Motor neuron (in vitro differentiated cells): ENCODE measurements at regions not wholly inside any gene's neighbourhood (a gene's known extent, or its start where the extent isn't known, plus 50 kb on each side); places are given as distances from the start of the nearest gene placed in this dataset.

Experiments used
- ATAC-seq, 8 experiments: fragments of 200-7000 bp; cut with Tn5 transposase; replicated peaks in 6 of 8; 2 replicates each; pipeline ENCODE4 v1.8.0; 2021; ENCODE audit warnings: mild to moderate bottlenecking in 8 of 8, moderate library complexity in 8 of 8
- H3K27ac ChIP-seq, 2 donors: fragments of 250-450 bp; sonication (Bioruptor Pico); 2 replicates each; pipeline ENCODE4 v1.9.0; 2021; ENCODE audit warnings: antibody characterized with exemption in 2 of 2, mild to moderate bottlenecking in 2 of 2, moderate library complexity in 1 of 2
- H3K4me1 ChIP-seq, 2 donors: fragments of 250-450 bp; sonication (Bioruptor Pico); replicated peaks in 1 of 2; 2 replicates each; pipeline ENCODE4 v1.6.1; 2021; ENCODE audit warnings: antibody characterized with exemption in 2 of 2, mild to moderate bottlenecking in 2 of 2, moderate library complexity in 1 of 2
- H3K4me3 ChIP-seq, 5 donors: fragments of 250-450 bp; sonication (Bioruptor Pico); 2 replicates each; pipeline ENCODE4 v1.9.0; 2021; ENCODE audit warnings: antibody characterized with exemption in 5 of 5, mild to moderate bottlenecking in 5 of 5, moderate library complexity in 4 of 5
- WGBS, 10 experiments: fragments of 450-650 bp; shearing (Covaris generic); methylation state at CpG; one replicate each; pipeline ENCODE4 v1.0.0; 2022; 5-methylcytosine and 5-hydroxymethylcytosine counted together
- in situ Hi-C, 9 experiments: fragments of 400-800 bp; cut with MboI; loops; one replicate each; pipeline ENCODE4 v1.15.0; 2021; ENCODE audit warnings: low sequenced_read_pairs in 9 of 9, low pct_unique_long_range_greater_than_20kb in 2 of 9; ENCODE audit not compliant: unreplicated experiment in 9 of 9

DNA sequence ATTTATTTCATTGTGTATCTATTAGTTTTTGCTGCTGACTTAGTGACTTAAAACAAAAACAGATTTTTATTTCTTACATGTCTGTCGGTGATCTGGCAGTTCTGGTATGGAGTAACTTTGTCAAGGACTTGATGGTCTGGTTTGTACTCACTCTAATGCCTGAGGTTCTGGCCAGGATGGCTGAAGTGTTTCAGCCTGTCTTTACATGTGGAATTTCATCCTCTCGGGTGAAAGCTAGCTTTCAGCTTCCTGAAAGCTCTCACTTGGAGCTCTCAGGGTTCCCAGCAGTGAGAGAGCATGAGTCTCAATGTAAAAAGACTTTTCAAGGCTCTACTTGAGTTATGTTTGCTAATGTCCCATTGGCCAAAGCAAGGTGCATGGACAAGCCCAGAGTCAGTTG is 216.4 kb downstream of the NR4A2 start:
- Histone ChIP-seq H3K4me1 (no peaks in the 10 kb centered on the region), H3K4me3 (no peak overlapping the region), H3K27ac (no peak overlapping the region)
- 0 to 100% (median 63%) methylated on average over 1 to 2 of the region's 2 CpGs; no CpG with 5 or more reads in 3 of the 10 experiments for WGBS, 10 experiments
- ATAC-seq: no peak
- in situ Hi-C loops: loop anchor here in 1 of 9 experiments (25.0 kb wide), 1 partner anchor 196 kb away; no protein-coding TSS in a partner anchor

DNA sequence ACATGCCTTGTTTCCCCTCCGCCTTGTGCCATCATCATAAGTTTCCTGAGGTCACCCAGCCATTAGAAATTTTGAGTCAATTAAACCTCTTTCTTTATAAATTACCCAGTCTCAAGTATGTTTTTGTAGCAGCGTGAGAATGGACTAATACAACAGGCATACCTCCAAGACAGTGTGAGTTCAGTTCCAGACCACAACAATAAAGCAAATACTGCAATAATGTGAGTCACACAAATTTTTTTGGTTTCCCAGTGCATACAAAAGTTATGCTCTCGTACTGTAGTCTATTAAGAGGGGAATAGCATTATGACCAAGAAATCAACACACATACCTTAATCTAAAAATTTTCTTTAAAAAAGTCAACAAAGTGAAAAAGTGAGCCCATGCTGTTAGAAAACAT is 217.2 kb downstream of the NR4A2 start:
- no peak overlapping the region for H3K4me3 ChIP-seq
- no peaks in the 10 kb centered on the region for H3K4me1 ChIP-seq
- WGBS, 10 experiments: 0 to 100% (median 100%) methylated on average over 1 to 3 of the region's 3 CpGs; no CpG with 5 or more reads in 1 of the 10 experiments
- no peak for ATAC-seq
- H3K27ac ChIP-seq: no peak overlapping the region
- in situ Hi-C loops: loop anchor here in 1 of 9 experiments (25.0 kb wide), 1 partner anchor 197 kb away; no protein-coding TSS in a partner anchor

DNA sequence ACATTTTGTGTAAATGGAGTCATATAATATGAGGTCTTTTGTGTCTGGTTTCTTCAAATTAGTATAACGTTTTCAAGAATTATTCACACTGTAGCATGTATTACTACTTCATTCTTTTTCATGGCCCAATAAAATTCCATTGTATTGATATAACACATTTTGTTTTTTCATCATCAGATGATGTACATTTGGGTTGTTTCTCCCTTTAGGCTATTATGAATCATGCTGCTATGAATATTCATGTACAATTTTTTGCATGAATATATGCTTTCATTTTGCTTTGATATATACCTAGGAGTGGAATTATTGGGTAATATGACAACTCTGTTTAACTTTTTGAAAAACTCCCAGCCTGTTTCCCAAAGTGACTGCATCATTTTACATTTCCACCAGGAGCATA is 220.2 kb downstream of the NR4A2 start:
- WGBS, 10 experiments: 0 to 100% (median 59%) methylated on average over 1 of the region's 1 CpG; no CpG with 5 or more reads in 2 of the 10 experiments
- in situ Hi-C loops: loop anchor here in 1 of 9 experiments (25.0 kb wide), 1 partner anchor 200 kb away; no protein-coding TSS in a partner anchor
- peak in 1 of 8 experiments; percentile 25 for ATAC-seq
- no peaks in the 10 kb centered on the region for H3K4me1 ChIP-seq
- no peak overlapping the region for H3K4me3 ChIP-seq
- no peak overlapping the region for H3K27ac ChIP-seq

- Histone ChIP-seq H3K4me1 (no peaks in the 10 kb centered on the region), H3K4me3 (no peak overlapping the region), H3K27ac (no peak overlapping the region)
- in situ Hi-C loops: loop anchor here in 1 of 9 experiments (25.0 kb wide), 1 partner anchor 201 kb away; no protein-coding TSS in a partner anchor
- ATAC-seq: peak in 2 of 8 experiments; percentile 56 to 62
- 0 to 100% (median 60%) methylated on average over 1 to 2 of the region's 2 CpGs; no CpG with 5 or more reads in 2 of the 10 experiments for WGBS, 10 experiments
Observed at GRCh38 chr2:156110890-156111289, 221.6 kb downstream of the NR4A2 start.

- in situ Hi-C loops: no loop called here
- no peak for ATAC-seq
- H3K4me3 ChIP-seq: no peak overlapping the region
- H3K4me1 ChIP-seq: peaks cover 0 to 10% of the 10 kb centered on the region in 2 donors
- H3K27ac ChIP-seq: no peak overlapping the region
- WGBS, 10 experiments: 57 to 100% (median 83%) methylated on average over 1 of the region's 1 CpG; no CpG with 5 or more reads in 4 of the 10 experiments
Observed at GRCh38 chr2:156099382-156099781, 233.1 kb downstream of the NR4A2 start.

GRCh38 chr2:156098506-156098905 is 234.0 kb downstream of the NR4A2 start:
- Histone ChIP-seq H3K4me3 (no peak overlapping the region), H3K27ac (no peak overlapping the region), H3K4me1 (peaks cover 0 to 10% of the 10 kb centered on the region in 2 donors)
- in situ Hi-C loops: no loop called here
- 0 to 100% (median 52%) methylated on average over 1 to 2 of the region's 2 CpGs; no CpG with 5 or more reads in 1 of the 10 experiments for WGBS, 10 experiments
- no peak for ATAC-seq

GRCh38 chr2:156088587-156088986 is 243.9 kb downstream of the NR4A2 start:
- WGBS, 10 experiments: 0 to 100% (median 88%) methylated on average over 1 to 5 of the region's 5 CpGs
- Histone ChIP-seq H3K4me3 (no peak overlapping the region), H3K27ac (no peak overlapping the region), H3K4me1 (peaks cover 0 to 7% of the 10 kb centered on the region in 2 donors)
- in situ Hi-C loops: no loop called here
- peak in 1 of 8 experiments; percentile 73 for ATAC-seq

DNA sequence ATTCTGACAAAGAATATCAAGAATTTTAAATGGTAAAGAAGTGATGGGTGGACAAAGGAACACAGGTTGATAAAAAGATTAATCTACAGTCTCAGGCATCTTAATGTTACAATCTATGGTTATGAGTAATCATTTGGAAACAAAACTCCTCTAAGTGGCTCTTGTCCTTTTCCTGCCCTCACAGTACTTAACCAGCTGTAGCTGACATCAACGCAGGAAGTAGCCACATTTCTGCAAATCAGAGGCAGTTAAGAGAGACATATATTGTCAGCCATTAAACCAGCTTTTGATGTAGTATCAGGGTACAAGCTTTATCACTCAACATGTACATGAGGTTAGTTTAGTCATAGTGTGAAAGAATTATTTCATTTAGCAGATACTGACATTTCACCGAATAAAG is 244.6 kb downstream of the NR4A2 start:
- H3K27ac ChIP-seq: no peak overlapping the region
- peaks cover 0 to 7% of the 10 kb centered on the region in 2 donors for H3K4me1 ChIP-seq
- peak in 5 of 8 experiments; percentile 21 to 92 (median 73) for ATAC-seq
- 0 to 100% (median 28%) methylated on average over 1 to 2 of the region's 2 CpGs; no CpG with 5 or more reads in 2 of the 10 experiments for WGBS, 10 experiments
- in situ Hi-C loops: no loop called here
- no peak overlapping the region for H3K4me3 ChIP-seq

DNA sequence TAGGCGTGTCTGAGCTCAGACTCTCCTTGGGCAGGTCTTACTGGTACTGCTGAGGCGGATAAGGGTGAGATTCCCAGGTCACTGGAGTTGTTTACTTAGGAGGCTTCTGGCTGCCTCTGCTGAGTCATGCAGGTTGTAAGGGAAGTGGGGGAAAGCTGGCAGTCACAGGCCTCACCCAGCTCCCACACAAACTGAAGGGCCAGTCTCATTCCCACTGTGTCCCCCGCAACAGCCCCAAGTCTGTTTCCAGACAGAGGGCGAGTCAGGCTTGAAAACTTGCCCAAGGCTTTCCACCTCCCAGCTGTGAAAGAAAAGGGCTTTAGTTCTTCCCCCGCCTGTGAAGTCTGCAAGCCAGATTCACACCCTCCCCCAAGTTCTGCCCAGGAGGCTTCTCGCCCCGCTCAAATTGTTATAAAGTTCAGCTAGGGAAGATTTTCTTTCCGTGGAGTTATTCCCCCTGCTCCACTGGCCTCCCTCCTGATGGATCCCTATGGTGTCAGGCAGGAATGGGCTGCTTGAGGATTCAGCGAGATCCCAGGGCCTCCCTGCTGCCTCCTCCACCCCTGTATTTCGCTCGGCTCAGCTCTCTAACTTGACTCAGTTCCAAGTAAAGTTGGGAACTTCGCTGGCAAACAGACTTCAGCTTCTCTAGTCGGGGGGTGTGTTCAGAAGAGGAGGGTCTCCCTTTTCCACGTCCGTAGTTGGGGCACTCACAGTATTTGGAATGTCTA is 248.6 kb downstream of the NR4A2 start:
- Histone ChIP-seq H3K4me1 (peaks cover 0 to 7% of the 10 kb centered on the region in 2 donors), H3K27ac (no peak overlapping the region), H3K4me3 (no peak overlapping the region)
- WGBS, 10 experiments: 0 to 97% (median 88%) methylated on average over 1 to 10 of the region's 15 CpGs; no CpG with 5 or more reads in 2 of the 10 experiments
- peak in 2 of 8 experiments; percentile 53 to 73 for ATAC-seq
- in situ Hi-C loops: no loop called here

DNA sequence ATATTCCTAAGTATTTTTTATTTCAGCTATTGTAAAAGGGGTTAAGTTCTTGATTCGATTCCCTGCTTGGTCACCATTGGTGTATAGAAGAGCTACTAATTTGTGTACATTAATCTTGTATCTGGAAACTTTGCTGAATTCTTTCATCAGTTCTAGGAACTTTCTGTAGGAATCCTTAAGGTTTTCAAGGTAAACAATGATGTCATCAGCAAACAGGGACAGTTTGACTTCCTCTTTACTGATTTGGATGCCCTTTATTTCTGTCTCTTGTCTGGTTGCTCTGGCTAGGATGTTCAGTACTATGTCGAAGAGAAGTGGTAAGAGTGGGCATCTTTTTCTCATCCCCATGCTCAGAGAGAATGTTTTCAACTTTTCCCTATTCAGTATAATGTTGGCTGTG is 252.7 kb downstream of the NR4A2 start:
- no peak overlapping the region for H3K27ac ChIP-seq
- in situ Hi-C loops: no loop called here
- H3K4me1 ChIP-seq: no peaks in the 10 kb centered on the region
- 0 to 100% (median 50%) methylated on average over 1 to 2 of the region's 2 CpGs; no CpG with 5 or more reads in 2 of the 10 experiments for WGBS, 10 experiments
- no peak for ATAC-seq
- no peak overlapping the region for H3K4me3 ChIP-seq

- H3K27ac ChIP-seq: no peak overlapping the region
- no peak for ATAC-seq
- H3K4me3 ChIP-seq: no peak overlapping the region
- 0 to 100% (median 48%) methylated on average over 1 of the region's 1 CpG; no CpG with 5 or more reads in 4 of the 10 experiments for WGBS, 10 experiments
- in situ Hi-C loops: no loop called here
- H3K4me1 ChIP-seq: no peaks in the 10 kb centered on the region
Observed at GRCh38 chr2:156077041-156077742, 255.3 kb downstream of the NR4A2 start.

- 20 to 100% (median 66%) methylated on average over 1 to 4 of the region's 4 CpGs; no CpG with 5 or more reads in 2 of the 10 experiments for WGBS, 10 experiments
- Histone ChIP-seq H3K27ac (no peak overlapping the region), H3K4me1 (no peaks in the 10 kb centered on the region), H3K4me3 (no peak overlapping the region)
- ATAC-seq: no peak
- in situ Hi-C loops: no loop called here
Observed at GRCh38 chr2:156065912-156066311, 266.6 kb downstream of the NR4A2 start.

GRCh38 chr2:156064540-156064939 is 268.0 kb downstream of the NR4A2 start:
- in situ Hi-C loops: no loop called here
- Histone ChIP-seq H3K4me3 (no peak overlapping the region), H3K27ac (no peak overlapping the region), H3K4me1 (no peaks in the 10 kb centered on the region)
- WGBS, 10 experiments: 0 to 100% (median 76%) methylated on average over 1 of the region's 1 CpG; no CpG with 5 or more reads in 4 of the 10 experiments
- no peak for ATAC-seq
